ENCODE measurements at regions not wholly inside any gene's neighbourhood (a gene's known extent, or its start where the extent isn't known, plus 50 kb on each side); places are given as distances from the start of the nearest gene placed in this dataset.

DNA sequence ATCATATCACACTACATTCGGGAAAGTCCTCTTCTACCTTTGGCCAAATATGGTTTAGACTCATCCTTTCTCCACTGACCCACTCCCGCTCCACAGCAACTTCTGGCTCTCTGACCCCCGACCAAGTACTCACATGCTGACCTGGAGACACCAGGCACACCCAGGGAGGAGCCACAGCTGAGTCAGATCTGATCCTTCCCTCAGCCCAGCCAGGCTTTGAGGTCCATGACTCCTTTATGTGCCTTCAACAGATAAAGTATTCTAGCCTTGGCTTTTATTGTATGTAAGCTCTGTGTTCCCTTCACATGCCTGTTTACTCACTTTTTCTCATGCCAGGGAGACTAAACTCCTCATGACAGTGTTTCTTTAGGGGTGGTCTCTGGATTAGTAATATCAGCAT lies 166.9 kb upstream of the UMPS start:
- no peak for TF ChIP-seq CTCF (IDR thresholded peaks at IDR 0.05; ENCODE audit: insufficient read depth, low read length, poor library complexity, severe bottlenecking)
- no peak for TF ChIP-seq EZH2phosphoT487 (conservative IDR thresholded peaks at IDR 0.05; ENCODE audit: low read length)

Data from SU-DHL-6 (cell line).